Urinary bladder (tissue), 3 donors: ENCODE measurements at regions not wholly inside any gene's neighbourhood (a gene's known extent, or its start where the extent isn't known, plus 50 kb on each side); places are given as distances from the start of the nearest gene placed in this dataset.

Source experiments
- DNase-seq: peaks from one replicate; pipeline ENCODE4 v3.0.0-alpha.2; 2015; ENCODE audit errors: extremely low spot score
- H3K27ac ChIP-seq: one replicate; pipeline ENCODE4 v1.5.1; 2013; ENCODE audit warnings: low read depth, mild to moderate bottlenecking, moderate library complexity
- H3K36me3 ChIP-seq: one replicate; pipeline ENCODE4 v1.6.1; 2013; ENCODE audit warnings: mild to moderate bottlenecking, moderate library complexity; ENCODE audit not compliant: insufficient read depth
- H3K4me1 ChIP-seq: one replicate; pipeline ENCODE4 v1.6.1; 2013; ENCODE audit warnings: mild to moderate bottlenecking, moderate library complexity; ENCODE audit not compliant: insufficient read depth
- H3K4me3 ChIP-seq: one replicate; pipeline ENCODE4 v1.5.1; 2013; ENCODE audit warnings: low read depth, low read length
- whole genome bisulfite sequencing: extraction: QIAGEN DNeasy Blood & Tissue Kit; methylation state at CpG from one replicate; pipeline ENCODE4 v1.1.7; 2013; 5-methylcytosine and 5-hydroxymethylcytosine counted together
- donor health status: healthy with polysubstance abuse.
- donor health status: healthy.

DNA sequence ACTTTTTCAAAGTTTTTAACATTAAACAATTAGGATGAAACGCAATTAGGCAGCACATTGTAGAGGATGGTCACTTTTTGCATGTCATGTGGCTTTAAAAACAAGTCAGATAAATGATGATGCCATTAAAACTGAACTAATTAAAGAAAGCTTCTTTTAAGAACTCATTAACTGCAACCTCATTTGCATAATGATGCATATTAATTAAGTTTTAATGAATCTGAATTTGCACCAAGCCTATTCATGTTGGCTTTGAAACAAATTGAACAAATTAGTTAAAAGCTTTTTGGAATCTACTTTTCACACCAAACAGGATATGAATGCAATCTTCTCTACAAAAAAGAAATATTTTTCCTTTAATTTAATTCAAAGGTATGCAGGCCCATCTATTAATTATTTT is 499.0 kb downstream of the VRK1 start:
- WGBS: 92% methylated on average over 1 of the region's 1 CpG
- Histone ChIP-seq H3K4me1 (no peaks in the 10 kb centered on the region), H3K36me3 (no peaks in the 10 kb centered on the region), H3K4me3 (no peak overlapping the region), H3K27ac (no peak overlapping the region)
- no peak for DNase-seq

DNA sequence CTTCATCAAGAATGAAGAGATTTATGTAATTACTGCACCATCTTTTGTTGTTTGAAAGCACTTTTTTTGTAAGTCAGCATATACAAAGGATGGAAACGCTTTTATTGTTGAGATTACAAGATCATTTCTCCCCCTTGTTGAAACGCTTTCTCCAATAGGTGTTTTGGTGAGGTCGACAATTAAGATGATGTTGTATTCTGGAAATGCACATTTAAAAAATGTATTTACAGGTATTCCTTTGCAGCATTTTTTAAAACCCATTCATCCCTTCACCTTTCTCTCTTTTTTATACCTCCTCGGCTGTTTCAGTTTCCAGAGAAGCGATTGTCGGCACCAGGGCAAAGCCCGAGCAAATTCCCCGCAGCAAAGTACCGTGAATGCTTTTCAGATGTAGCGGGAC is 499.9 kb downstream of the VRK1 start:
- 75% methylated on average over 10 of the region's 10 CpGs for WGBS
- DNase-seq: no peak
- no peaks in the 10 kb centered on the region for H3K4me1 ChIP-seq
- no peak overlapping the region for H3K4me3 ChIP-seq
- H3K36me3 ChIP-seq: no peaks in the 10 kb centered on the region
- H3K27ac ChIP-seq: no peak overlapping the region

DNA sequence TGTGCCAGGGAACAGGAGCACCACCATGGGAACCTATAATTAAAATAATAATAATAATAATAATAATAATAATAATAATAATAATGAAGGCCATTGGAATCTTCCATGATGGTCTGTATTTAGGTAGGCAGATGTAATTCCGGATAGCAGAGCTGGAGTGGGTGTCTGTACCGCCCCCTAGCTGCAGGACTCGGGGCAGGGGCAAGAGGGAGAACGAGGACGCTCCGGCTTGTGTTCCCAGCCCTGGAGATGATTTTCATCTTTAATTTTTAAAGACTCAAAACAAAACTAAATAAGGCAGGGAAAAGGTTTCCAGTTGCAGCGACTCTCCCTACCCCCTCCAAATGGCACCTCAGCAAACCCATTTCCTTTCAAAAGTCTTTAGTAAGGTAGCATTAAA is 501.1 kb downstream of the VRK1 start:
- H3K27ac ChIP-seq: no peak overlapping the region
- H3K4me3 ChIP-seq: no peak overlapping the region
- 58% methylated on average over 7 of the region's 7 CpGs for WGBS
- no peaks in the 10 kb centered on the region for H3K4me1 ChIP-seq
- DNase-seq: no peak
- no peaks in the 10 kb centered on the region for H3K36me3 ChIP-seq

DNA sequence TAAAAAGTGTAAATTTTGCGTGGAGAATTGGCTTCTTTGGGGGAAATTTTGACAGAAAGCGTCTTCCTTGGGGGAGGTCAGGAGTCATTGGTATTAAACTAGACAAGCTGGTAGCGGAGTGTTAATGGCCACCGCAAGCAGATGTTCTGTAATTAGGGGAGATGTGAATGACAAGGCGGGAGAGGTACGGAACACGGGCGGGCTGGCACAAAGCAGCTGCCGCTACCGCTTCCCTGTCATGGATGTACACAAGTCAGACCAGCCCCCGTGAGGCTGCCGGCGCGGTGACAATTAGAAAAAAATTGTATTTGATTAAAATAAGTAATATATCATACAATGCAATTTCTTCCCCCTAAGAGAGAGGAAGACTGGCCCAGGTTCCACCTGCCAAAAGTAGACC is 501.6 kb downstream of the VRK1 start:
- WGBS: 75% methylated on average over 14 of the region's 14 CpGs
- DNase-seq: no peak

DNA sequence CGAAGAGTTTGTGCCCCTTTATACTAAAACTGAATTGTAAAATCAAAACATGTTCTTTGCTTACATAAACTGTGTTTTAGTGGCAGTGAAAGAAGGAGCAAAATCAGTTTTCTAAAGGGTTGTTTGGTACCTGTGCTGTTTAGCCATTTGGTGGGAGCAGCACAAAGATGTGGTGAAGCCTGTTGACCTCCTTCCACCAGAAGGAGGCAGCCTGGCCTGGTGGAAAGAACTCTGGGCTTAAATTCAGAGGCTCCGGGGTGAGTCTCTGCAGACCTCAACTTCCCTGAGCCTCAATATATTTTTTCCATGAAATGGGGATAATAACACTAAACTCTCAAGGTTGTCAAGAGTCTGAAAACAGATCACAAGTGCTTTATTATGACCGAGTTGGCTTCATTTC is 502.5 kb downstream of the VRK1 start:
- no peak for DNase-seq
- Histone ChIP-seq H3K4me3 (no peak overlapping the region), H3K36me3 (no peaks in the 10 kb centered on the region), H3K4me1 (no peaks in the 10 kb centered on the region), H3K27ac (no peak overlapping the region)
- 63% methylated on average over 3 of the region's 3 CpGs for WGBS

More for the DNA sequence above, 501.6 kb downstream of the VRK1 start:
- no peaks in the 10 kb centered on the region for H3K4me1 ChIP-seq
- no peaks in the 10 kb centered on the region for H3K36me3 ChIP-seq
- H3K27ac ChIP-seq: no peak overlapping the region
- H3K4me3 ChIP-seq: no peak overlapping the region

DNA sequence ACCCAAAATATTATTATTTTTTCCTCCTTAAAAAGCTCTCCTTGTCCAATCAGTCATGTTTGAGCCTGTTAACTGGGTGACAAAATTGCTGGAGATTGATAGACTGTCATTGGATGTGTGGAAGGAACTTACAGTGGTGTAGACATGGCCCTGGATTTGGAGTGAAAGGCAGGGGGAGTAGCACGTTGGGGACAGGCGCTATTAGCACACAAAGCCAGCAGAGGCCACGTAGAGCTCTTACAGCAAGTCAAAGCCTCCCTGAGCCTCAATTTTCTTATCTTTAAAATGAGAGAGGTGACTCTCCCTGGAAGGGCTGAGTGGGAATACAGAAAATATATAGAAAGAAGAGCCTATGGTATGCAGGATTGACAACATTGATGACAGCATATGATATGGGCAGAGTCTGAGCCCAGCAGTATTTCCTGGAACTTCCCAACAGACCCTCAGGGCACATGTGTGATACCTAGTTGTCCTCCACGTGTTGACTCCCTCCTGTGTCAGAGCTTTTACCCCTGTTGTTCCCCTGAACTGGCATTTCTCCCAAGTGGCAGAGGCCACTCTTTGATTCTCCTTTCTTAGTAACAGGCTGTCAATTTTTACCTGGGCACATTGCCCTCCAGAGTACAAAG is 504.9 kb downstream of the VRK1 start:
- DNase-seq: no peak
- Histone ChIP-seq H3K27ac (no peak overlapping the region), H3K4me3 (no peak overlapping the region), H3K4me1 (no peaks in the 10 kb centered on the region), H3K36me3 (no peaks in the 10 kb centered on the region)
- WGBS: 37% methylated on average over 4 of the region's 4 CpGs

DNA sequence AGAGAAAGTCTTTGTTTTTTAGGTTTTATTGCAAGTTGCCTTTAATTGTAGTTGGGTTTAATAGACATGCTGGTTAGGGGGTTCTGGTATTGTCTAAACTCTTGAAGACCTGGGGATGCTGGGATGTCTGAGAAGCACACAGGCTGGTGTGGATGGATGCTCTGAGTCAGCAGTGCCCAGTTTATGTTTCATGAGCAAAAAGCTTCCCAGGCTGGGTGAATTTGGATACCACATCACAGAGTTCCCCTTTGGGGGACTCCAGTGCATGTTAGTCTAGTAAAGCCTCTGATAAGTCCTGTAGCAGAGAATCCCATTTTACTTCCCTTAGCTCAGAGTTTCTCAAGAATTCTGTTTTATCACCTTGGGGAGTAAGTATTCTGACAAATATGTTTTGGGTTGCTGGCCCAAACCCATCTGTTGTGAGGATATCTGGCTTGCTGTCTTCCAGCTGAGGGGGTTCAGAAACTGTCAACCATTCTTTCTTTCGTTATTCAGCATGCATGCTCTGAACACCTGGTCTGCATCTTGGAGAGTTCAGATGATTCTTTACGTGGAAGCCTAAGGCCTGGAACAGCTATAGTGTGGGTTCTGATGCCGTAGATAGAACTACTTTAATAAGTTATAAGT is 509.1 kb downstream of the VRK1 start:
- Histone ChIP-seq H3K36me3 (no peaks in the 10 kb centered on the region), H3K27ac (no peak overlapping the region), H3K4me3 (no peak overlapping the region), H3K4me1 (no peaks in the 10 kb centered on the region)
- 59% methylated on average over 3 of the region's 3 CpGs for WGBS
- no peak for DNase-seq

DNA sequence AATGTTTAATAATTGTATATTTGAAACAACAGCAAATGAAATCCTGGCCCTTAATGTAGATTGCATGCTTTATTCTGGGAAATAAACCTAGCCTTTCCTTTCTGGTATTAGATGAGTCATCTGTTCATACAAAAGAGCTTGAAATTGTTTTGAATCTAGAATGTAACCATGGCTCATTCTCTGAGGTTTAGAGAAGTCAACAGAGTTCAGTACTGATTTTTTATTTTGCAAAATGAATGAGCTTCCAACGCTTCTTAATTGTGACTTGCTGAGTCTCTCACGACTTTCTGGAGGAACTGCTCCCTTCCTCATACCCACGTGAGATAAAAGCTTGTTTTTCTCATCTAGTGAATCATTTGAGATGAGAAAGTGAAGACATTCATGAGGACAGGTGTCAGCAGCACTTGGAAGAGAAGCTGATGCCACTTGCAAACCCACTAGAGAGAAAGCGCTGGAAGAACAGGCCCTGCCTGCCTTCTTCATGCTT is 509.6 kb downstream of the VRK1 start:
- H3K4me3 ChIP-seq: no peak overlapping the region
- H3K4me1 ChIP-seq: no peaks in the 10 kb centered on the region
- DNase-seq: no peak
- no peak overlapping the region for H3K27ac ChIP-seq
- H3K36me3 ChIP-seq: no peaks in the 10 kb centered on the region
- WGBS: 70% methylated on average over 4 of the region's 4 CpGs

DNA sequence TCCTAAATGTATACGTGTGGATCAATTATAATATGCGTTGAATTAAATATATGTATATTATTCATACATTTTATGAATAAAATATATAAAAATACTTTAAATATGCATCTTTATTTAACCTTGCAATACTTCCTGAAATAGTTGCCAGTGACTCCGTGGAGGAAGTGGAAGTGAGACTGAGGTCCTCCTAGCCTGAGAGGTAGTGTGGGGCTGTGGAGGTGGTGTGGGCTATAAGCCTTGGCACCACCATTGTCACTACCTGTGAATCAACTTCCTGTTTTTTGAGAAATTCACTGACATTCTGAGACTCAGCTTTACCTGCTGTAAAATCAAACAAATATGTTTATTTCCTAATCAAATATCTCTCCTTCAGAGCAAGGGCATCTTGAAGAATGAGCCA is 514.2 kb downstream of the VRK1 start:
- no peak overlapping the region for H3K4me3 ChIP-seq
- H3K36me3 ChIP-seq: no peaks in the 10 kb centered on the region
- no peaks in the 10 kb centered on the region for H3K4me1 ChIP-seq
- no peak for DNase-seq
- 86% methylated on average over 3 of the region's 3 CpGs for WGBS
- H3K27ac ChIP-seq: no peak overlapping the region

DNA sequence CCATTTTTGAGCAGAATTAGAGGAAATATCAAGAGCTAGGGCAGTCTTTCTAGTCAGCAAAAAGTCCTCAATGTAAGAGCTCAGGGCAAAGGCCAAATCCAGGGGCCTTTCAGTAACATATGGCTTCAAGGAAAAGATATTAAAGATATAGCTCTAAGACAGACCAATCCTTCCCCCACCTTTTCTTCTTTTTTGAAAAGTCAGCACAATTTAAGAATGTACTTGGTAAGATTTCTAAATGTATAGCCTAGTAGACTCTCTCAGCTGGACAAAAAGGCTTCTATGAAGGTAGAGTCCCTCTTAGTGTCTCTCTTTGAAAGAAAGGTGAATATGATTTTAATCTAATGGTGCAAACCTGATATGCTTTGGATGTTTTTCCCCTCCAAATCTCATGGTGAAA is 515.7 kb downstream of the VRK1 start:
- H3K36me3 ChIP-seq: no peaks in the 10 kb centered on the region
- no peak overlapping the region for H3K27ac ChIP-seq
- DNase-seq: no peak
- no peaks in the 10 kb centered on the region for H3K4me1 ChIP-seq
- H3K4me3 ChIP-seq: no peak overlapping the region

DNA sequence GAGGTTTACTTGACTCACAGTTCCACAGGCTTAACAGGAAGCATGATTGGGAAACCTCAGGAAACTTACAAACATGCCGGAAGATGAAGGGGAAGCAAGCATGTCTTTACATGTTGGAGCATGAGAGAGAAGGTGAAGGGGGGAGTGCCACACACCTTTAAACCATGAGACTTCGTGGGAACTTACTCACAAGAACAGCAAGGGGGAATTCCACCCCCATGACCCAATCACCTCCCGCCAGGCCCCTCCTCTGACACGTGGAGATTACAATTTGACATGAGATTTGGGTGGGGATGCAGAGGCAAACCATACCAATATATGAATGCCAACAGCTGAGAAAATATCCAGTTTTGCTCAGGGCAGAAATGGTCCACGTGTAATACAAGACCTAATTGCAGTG is 518.6 kb downstream of the VRK1 start:
- 56% methylated on average over 5 of the region's 5 CpGs for WGBS
- no peak overlapping the region for H3K4me3 ChIP-seq
- no peak overlapping the region for H3K27ac ChIP-seq
- no peaks in the 10 kb centered on the region for H3K4me1 ChIP-seq
- no peak for DNase-seq
- H3K36me3 ChIP-seq: no peaks in the 10 kb centered on the region

DNA sequence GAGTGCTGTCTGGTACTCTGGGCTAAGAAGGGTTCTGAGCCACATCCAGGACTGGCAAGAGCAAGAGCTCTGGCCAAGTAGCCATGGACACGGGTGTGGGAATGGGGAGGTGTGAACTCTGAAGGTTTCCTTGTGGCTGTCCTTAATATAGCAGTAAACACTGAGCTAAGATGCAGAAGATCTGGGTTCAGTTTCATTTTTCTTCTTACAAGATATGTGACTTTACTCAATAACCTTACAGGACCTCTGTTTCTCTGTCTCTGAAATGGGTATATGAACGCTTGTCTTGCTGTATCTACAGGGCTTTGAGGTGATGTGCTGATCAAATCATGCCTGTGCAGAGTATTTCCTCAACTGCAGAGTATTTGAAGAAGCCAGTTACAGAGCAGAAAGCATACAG is 521.2 kb downstream of the VRK1 start:
- DNase-seq: no peak
- no peak overlapping the region for H3K4me3 ChIP-seq
- no peak overlapping the region for H3K27ac ChIP-seq
- 79% methylated on average over 2 of the region's 2 CpGs for whole genome bisulfite sequencing
- no peaks in the 10 kb centered on the region for H3K4me1 ChIP-seq
- no peaks in the 10 kb centered on the region for H3K36me3 ChIP-seq

DNA sequence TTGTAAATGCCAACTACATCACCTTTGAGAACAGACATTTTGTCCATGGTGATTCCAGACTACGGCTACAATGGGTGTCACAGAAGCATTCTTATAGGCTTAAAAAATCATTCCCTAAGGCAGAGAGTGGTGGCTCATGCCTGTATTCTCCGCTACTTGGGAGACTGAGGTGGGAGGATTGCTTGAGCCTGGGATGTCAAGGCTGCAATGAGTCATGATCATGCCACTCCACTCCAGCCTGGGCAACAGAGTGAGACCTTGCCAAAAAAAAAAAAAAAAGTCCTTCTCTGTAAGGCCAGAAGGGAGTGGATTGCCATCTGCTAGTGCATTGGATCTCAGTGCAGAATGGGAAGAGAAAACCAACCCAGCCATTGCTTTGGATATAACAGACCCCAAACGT is 522.5 kb downstream of the VRK1 start:
- Histone ChIP-seq H3K4me1 (no peaks in the 10 kb centered on the region), H3K4me3 (no peak overlapping the region), H3K36me3 (no peaks in the 10 kb centered on the region), H3K27ac (no peak overlapping the region)
- no peak for DNase-seq
- WGBS: 69% methylated on average over 3 of the region's 3 CpGs

DNA sequence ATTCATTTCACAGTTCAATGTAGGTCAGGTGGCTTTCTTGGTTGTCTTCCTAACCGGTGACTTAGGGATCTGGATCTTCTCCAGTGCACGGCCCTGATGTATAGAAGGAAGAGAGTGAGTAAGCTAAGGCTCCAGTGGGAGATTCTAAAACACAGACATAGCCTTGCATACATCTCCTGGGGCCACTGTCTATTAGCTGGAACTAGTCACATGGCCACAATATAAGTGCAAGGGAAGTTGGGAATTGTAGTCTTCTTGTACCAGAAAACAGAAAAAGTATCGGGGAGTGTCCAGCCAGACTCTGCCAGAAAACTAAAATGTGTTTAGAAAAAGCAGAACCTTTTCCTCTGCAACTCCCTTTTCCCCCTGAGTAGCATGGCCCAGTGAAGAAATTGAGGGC is 531.6 kb downstream of the VRK1 start:
- no peak for DNase-seq
- Histone ChIP-seq H3K36me3 (no peaks in the 10 kb centered on the region), H3K4me1 (no peaks in the 10 kb centered on the region), H3K27ac (no peak overlapping the region), H3K4me3 (no peak overlapping the region)
- 86% methylated on average over 3 of the region's 3 CpGs for WGBS

DNA sequence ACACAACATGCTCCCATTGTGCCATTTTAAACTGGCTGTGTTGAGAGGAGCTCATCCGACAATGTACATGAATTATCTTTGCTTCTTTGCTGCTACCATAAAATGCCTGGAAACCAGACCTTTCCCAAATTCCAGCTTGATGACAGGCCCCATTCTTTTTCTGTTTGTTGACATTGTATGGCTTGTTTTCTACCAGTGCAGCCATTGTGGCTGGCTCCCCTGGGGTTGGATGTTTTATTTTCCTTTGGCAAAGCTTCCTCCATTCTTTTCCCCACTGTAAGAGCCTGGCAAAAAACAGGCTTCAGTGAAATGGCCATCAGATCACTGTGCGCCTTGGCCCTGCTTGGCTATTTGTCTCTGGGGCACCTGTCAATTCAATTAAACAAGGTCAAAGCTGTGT is 532.5 kb downstream of the VRK1 start:
- Histone ChIP-seq H3K4me1 (no peaks in the 10 kb centered on the region), H3K4me3 (no peak overlapping the region), H3K36me3 (no peaks in the 10 kb centered on the region), H3K27ac (no peak overlapping the region)
- DNase-seq: no peak
- 86% methylated on average over 2 of the region's 2 CpGs for WGBS
